Activated naive CD8-positive, alpha-beta T cell treated with anti-CD3 and anti-CD28 coated beads, Interleukin-2, amount 10 ng/mL, durations not matched to agents 7 days and 5 days (primary cell): ENCODE measurements at regions not wholly inside any gene's neighbourhood (a gene's known extent, or its start where the extent isn't known, plus 50 kb on each side); places are given as distances from the start of the nearest gene placed in this dataset.

Experiments
- ATAC-seq: fragments of 150-1000 bp; cut with Tn5 transposase; one replicate; pipeline ENCODE4 v1.10.0; 2021; ENCODE audit warnings: low read depth, moderate library complexity
- POLR2A ChIA-PET: fragments of 350-600 bp; sonication (Branson Sonifier 250); formaldehyde crosslinking; loops from one replicate; lab custom pipeline; 2021; ENCODE audit warnings: antibody characterized with exemption; lab: Charles Lee
- DNase-seq: peaks from one replicate; pipeline ENCODE4 v3.0.0; 2021
- H3K27ac Mint-ChIP-seq: one replicate; pipeline ENCODE4 v1.8.0; 2022; ENCODE audit warnings: mild to moderate bottlenecking, mixed read lengths
- H3K27me3 Mint-ChIP-seq: one replicate; pipeline ENCODE4 v1.8.0; 2022; ENCODE audit warnings: mild to moderate bottlenecking, moderate library complexity, mixed read lengths
- H3K36me3 Mint-ChIP-seq: one replicate; pipeline ENCODE4 v1.8.0; 2021; ENCODE audit warnings: mild to moderate bottlenecking, mixed read lengths
- H3K4me1 Mint-ChIP-seq: one replicate; pipeline ENCODE4 v1.8.0; 2021; ENCODE audit warnings: mixed read lengths
- H3K4me3 Mint-ChIP-seq: one replicate; pipeline ENCODE4 v1.8.0; 2022; ENCODE audit warnings: mild to moderate bottlenecking, moderate library complexity, mixed read lengths
- H3K9me3 Mint-ChIP-seq: one replicate; pipeline ENCODE4 v1.8.0; 2021; ENCODE audit warnings: mixed read lengths

- DNase-seq (no peak), ATAC-seq (no peak)
- H3K9me3 Mint-ChIP-seq: no peaks in the 10 kb centered on the region
- H3K4me3 Mint-ChIP-seq: no peak overlapping the region
- H3K27me3 Mint-ChIP-seq: peaks cover 4% of the 10 kb centered on the region
- no peak overlapping the region for H3K27ac Mint-ChIP-seq
- H3K4me1 Mint-ChIP-seq: no peaks in the 10 kb centered on the region
- POLR2A ChIA-PET: no interaction called here
- H3K36me3 Mint-ChIP-seq: no peaks in the 10 kb centered on the region
These were observed 92.1 kb upstream of the PIK3C3 start for GRCh38 chr18:41862921-41863320.

- peaks cover 4% of the 10 kb centered on the region for H3K27me3 Mint-ChIP-seq
- H3K4me3 Mint-ChIP-seq: no peak overlapping the region
- no peaks in the 10 kb centered on the region for H3K9me3 Mint-ChIP-seq
- no peak overlapping the region for H3K27ac Mint-ChIP-seq
- DNase-seq: no peak
- H3K36me3 Mint-ChIP-seq: no peaks in the 10 kb centered on the region
- POLR2A ChIA-PET: no interaction called here
- no peak for ATAC-seq
- H3K4me1 Mint-ChIP-seq: no peaks in the 10 kb centered on the region
These were observed 94.0 kb upstream of the PIK3C3 start for GRCh38 chr18:41860987-41861386.

GRCh38 chr18:41858761-41859555, 96.1 kb upstream of the PIK3C3 start:
- no peak overlapping the region for H3K4me3 Mint-ChIP-seq
- no peak overlapping the region for H3K27ac Mint-ChIP-seq
- DNase-seq (no peak), ATAC-seq (no peak)
- no peaks in the 10 kb centered on the region for H3K9me3 Mint-ChIP-seq
- H3K4me1 Mint-ChIP-seq: no peaks in the 10 kb centered on the region
- no peaks in the 10 kb centered on the region for H3K36me3 Mint-ChIP-seq
- POLR2A ChIA-PET: no interaction called here
- peaks cover 4% of the 10 kb centered on the region for H3K27me3 Mint-ChIP-seq

- Mint-ChIP-seq H3K9me3 (no peaks in the 10 kb centered on the region), H3K27ac (no peak overlapping the region)
- DNase-seq: no peak
These were observed 101.8 kb upstream of the PIK3C3 start for GRCh38 chr18:41853280-41853679.

GRCh38 chr18:41850781-41851180, 104.3 kb upstream of the PIK3C3 start:
- POLR2A ChIA-PET: no interaction called here
- Mint-ChIP-seq H3K9me3 (no peaks in the 10 kb centered on the region), H3K4me3 (no peak overlapping the region), H3K4me1 (no peaks in the 10 kb centered on the region), H3K27ac (no peak overlapping the region), H3K27me3 (peaks cover 11% of the 10 kb centered on the region), H3K36me3 (no peaks in the 10 kb centered on the region)
- DNase-seq (no peak), ATAC-seq (no peak)

More at GRCh38 chr18:41853280-41853679, 101.8 kb upstream of the PIK3C3 start:
- Mint-ChIP-seq H3K4me1 (no peaks in the 10 kb centered on the region), H3K27me3 (peaks cover 11% of the 10 kb centered on the region), H3K36me3 (no peaks in the 10 kb centered on the region), H3K4me3 (no peak overlapping the region)
- ATAC-seq: no peak
- POLR2A ChIA-PET: no interaction called here

- Mint-ChIP-seq H3K36me3 (no peaks in the 10 kb centered on the region), H3K4me1 (no peaks in the 10 kb centered on the region), H3K27me3 (peaks cover 11% of the 10 kb centered on the region), H3K4me3 (no peak overlapping the region), H3K9me3 (no peaks in the 10 kb centered on the region), H3K27ac (no peak overlapping the region)
- POLR2A ChIA-PET: no interaction called here
- DNase-seq (no peak), ATAC-seq (no peak)
These were observed 105.4 kb upstream of the PIK3C3 start for GRCh38 chr18:41849632-41850031.

- no peak overlapping the region for H3K27ac Mint-ChIP-seq
- H3K9me3 Mint-ChIP-seq: no peaks in the 10 kb centered on the region
- no peak for DNase-seq
- H3K27me3 Mint-ChIP-seq: peaks cover 12% of the 10 kb centered on the region
- no peak overlapping the region for H3K4me3 Mint-ChIP-seq
- H3K4me1 Mint-ChIP-seq: no peaks in the 10 kb centered on the region
- POLR2A ChIA-PET: no interaction called here
- no peaks in the 10 kb centered on the region for H3K36me3 Mint-ChIP-seq
- ATAC-seq: no peak
These were observed 109.5 kb upstream of the PIK3C3 start for GRCh38 chr18:41845563-41845962.

GRCh38 chr18:41842886-41843285, 112.1 kb upstream of the PIK3C3 start:
- ATAC-seq: no peak
- Mint-ChIP-seq H3K4me3 (no peak overlapping the region), H3K4me1 (no peaks in the 10 kb centered on the region), H3K9me3 (no peaks in the 10 kb centered on the region), H3K36me3 (no peaks in the 10 kb centered on the region), H3K27ac (no peak overlapping the region), H3K27me3 (peaks cover 7% of the 10 kb centered on the region)
- POLR2A ChIA-PET: no interaction called here
- DNase-seq: no peak

- no peaks in the 10 kb centered on the region for H3K36me3 Mint-ChIP-seq
- H3K4me1 Mint-ChIP-seq: no peaks in the 10 kb centered on the region
- ATAC-seq (no peak), DNase-seq (no peak)
- no peak overlapping the region for H3K27ac Mint-ChIP-seq
- no peaks in the 10 kb centered on the region for H3K9me3 Mint-ChIP-seq
- H3K27me3 Mint-ChIP-seq: no peaks in the 10 kb centered on the region
- POLR2A ChIA-PET: no interaction called here
- no peak overlapping the region for H3K4me3 Mint-ChIP-seq
These were observed 125.2 kb upstream of the PIK3C3 start for GRCh38 chr18:41829647-41830516.

GRCh38 chr18:41828137-41828536, 126.9 kb upstream of the PIK3C3 start:
- Mint-ChIP-seq H3K36me3 (no peaks in the 10 kb centered on the region), H3K9me3 (no peaks in the 10 kb centered on the region), H3K4me1 (no peaks in the 10 kb centered on the region), H3K27ac (no peak overlapping the region), H3K27me3 (no peaks in the 10 kb centered on the region), H3K4me3 (no peak overlapping the region)
- POLR2A ChIA-PET: no interaction called here
- DNase-seq (no peak), ATAC-seq (no peak)

GRCh38 chr18:41820784-41821183, 134.2 kb upstream of the PIK3C3 start:
- Mint-ChIP-seq H3K9me3 (no peaks in the 10 kb centered on the region), H3K27ac (no peak overlapping the region), H3K36me3 (no peaks in the 10 kb centered on the region), H3K4me1 (no peaks in the 10 kb centered on the region), H3K4me3 (no peak overlapping the region), H3K27me3 (peaks cover 2% of the 10 kb centered on the region)
- no peak for DNase-seq
- no peak for ATAC-seq
- POLR2A ChIA-PET: no interaction called here

GRCh38 chr18:41818381-41819355, 136.4 kb upstream of the PIK3C3 start:
- POLR2A ChIA-PET: no interaction called here
- no peaks in the 10 kb centered on the region for H3K9me3 Mint-ChIP-seq
- no peak for DNase-seq
- no peak overlapping the region for H3K4me3 Mint-ChIP-seq
- no peak overlapping the region for H3K27ac Mint-ChIP-seq
- H3K27me3 Mint-ChIP-seq: peaks cover 2% of the 10 kb centered on the region
- ATAC-seq: no peak
- H3K4me1 Mint-ChIP-seq: no peaks in the 10 kb centered on the region
- no peaks in the 10 kb centered on the region for H3K36me3 Mint-ChIP-seq

- no peaks in the 10 kb centered on the region for H3K9me3 Mint-ChIP-seq
- H3K27me3 Mint-ChIP-seq: peaks cover 2% of the 10 kb centered on the region
- POLR2A ChIA-PET: no interaction called here
- no peak overlapping the region for H3K27ac Mint-ChIP-seq
- H3K36me3 Mint-ChIP-seq: no peaks in the 10 kb centered on the region
- no peaks in the 10 kb centered on the region for H3K4me1 Mint-ChIP-seq
- ATAC-seq: no peak
- H3K4me3 Mint-ChIP-seq: no peak overlapping the region
- DNase-seq: no peak
These were observed 140.4 kb upstream of the PIK3C3 start for GRCh38 chr18:41814651-41815050.
